ENCODE measurements at regions not wholly inside any gene's neighbourhood (a gene's known extent, or its start where the extent isn't known, plus 50 kb on each side); places are given as distances from the start of the nearest gene placed in this dataset.
A peak's percentile ranks its signal among the peaks of the same experiment; 100 is the strongest.

DNA sequence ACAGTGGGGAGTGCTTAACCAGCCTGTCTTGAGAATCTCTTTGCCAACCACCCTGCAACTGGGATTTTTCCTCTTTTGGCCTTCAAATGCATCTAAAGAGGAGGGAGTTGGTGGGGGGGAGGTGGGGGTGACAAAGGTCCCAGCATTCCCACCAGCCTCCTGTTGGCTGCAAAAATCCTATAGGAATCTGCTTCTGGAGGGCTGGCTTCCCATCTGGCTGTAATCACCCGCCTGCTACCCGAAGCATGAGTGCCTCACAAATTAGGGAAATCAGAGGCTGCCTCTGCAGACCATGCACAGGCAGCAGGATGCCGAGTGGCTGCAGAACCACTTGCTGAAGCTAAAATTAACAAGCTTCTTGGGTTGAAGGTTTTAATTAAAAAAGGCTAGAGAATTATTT, 73.9 kb upstream of the WSCD2 start:
- no peaks in the 10 kb centered on the region for H3K9me3 ChIP-seq
- H3K27me3 ChIP-seq: peaks cover 3% of the 10 kb centered on the region; the same call in 1 of the 2 replicates
- no peak overlapping the region for H3K4me3 ChIP-seq (ENCODE audit: low read depth, low read length)
- DNase-seq: no peak
- H3K4me1 ChIP-seq: no peaks in the 10 kb centered on the region
- H3K36me3 ChIP-seq: no peaks in the 10 kb centered on the region
- TF ChIP-seq, protein P1, sequence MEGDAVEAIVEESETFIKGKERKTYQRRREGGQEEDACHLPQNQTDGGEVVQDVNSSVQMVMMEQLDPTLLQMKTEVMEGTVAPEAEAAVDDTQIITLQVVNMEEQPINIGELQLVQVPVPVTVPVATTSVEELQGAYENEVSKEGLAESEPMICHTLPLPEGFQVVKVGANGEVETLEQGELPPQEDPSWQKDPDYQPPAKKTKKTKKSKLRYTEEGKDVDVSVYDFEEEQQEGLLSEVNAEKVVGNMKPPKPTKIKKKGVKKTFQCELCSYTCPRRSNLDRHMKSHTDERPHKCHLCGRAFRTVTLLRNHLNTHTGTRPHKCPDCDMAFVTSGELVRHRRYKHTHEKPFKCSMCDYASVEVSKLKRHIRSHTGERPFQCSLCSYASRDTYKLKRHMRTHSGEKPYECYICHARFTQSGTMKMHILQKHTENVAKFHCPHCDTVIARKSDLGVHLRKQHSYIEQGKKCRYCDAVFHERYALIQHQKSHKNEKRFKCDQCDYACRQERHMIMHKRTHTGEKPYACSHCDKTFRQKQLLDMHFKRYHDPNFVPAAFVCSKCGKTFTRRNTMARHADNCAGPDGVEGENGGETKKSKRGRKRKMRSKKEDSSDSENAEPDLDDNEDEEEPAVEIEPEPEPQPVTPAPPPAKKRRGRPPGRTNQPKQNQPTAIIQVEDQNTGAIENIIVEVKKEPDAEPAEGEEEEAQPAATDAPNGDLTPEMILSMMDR (IDR thresholded peaks at IDR 0.05; ENCODE audit: low read depth, low read length): no peak

DNA sequence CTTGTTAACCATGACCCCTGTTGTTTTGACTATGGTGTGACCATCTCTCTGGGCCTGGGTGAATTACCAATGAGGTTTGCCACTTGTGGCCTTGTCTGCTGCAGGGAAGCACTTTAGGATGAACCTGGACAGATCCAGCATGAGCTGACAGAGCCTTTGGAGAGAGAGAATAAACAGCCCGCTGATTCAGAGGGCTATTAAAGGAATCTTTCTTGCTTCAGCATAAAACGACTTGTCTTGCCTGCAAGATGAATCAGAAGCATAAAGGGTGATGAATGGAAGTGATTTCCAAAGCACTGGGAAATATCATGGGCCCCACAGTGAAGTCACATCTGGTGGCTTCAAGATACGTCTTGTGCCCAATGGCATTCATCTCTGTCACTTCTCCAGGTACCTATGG, 69.0 kb upstream of the WSCD2 start:
- Histone ChIP-seq H3K36me3 (no peaks in the 10 kb centered on the region), H3K4me3 (ENCODE audit: low read depth, low read length) (no peak overlapping the region), H3K27me3 (no peaks in the 10 kb centered on the region), H3K4me1 (no peaks in the 10 kb centered on the region), H3K9me3 (no peaks in the 10 kb centered on the region)
- TF ChIP-seq, protein P1 (IDR thresholded peaks at IDR 0.05; ENCODE audit: low read depth, low read length): no peak
- DNase-seq: no peak

GRCh38 chr12:108060903-108061302, 68.2 kb upstream of the WSCD2 start:
- no peaks in the 10 kb centered on the region for H3K27me3 ChIP-seq
- TF ChIP-seq, protein P1 (IDR thresholded peaks at IDR 0.05; ENCODE audit: low read depth, low read length): no peak
- no peaks in the 10 kb centered on the region for H3K9me3 ChIP-seq
- no peak overlapping the region for H3K4me3 ChIP-seq (ENCODE audit: low read depth, low read length)
- no peaks in the 10 kb centered on the region for H3K4me1 ChIP-seq
- no peaks in the 10 kb centered on the region for H3K36me3 ChIP-seq
- DNase-seq: no peak

DNA sequence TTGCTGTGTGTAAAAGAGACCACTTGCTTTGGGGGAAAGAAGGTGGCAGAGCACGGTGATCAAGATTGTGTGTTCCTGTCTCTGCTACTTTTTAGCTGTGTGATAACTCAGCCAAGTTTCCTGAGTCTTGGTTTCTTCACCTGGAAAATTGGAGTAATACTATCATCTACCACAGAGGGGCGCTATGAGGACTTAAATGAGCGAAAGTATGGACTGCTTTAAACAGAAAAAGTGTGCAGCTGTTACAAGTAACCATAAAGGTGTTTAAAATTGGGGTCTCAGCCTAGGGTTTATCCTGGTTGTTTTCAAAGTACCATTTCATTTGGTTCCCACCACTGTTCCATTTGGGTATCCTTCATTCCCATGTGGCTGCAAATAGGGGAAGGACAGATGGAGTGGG, 65.9 kb upstream of the WSCD2 start:
- H3K4me3 ChIP-seq (ENCODE audit: low read depth, low read length): no peak overlapping the region
- TF ChIP-seq, protein P1 (IDR thresholded peaks at IDR 0.05; ENCODE audit: low read depth, low read length): peak; percentile 69
- H3K4me1 ChIP-seq: no peaks in the 10 kb centered on the region
- H3K27me3 ChIP-seq: no peaks in the 10 kb centered on the region
- H3K9me3 ChIP-seq: no peaks in the 10 kb centered on the region
- no peak for DNase-seq
- no peaks in the 10 kb centered on the region for H3K36me3 ChIP-seq

GRCh38 chr12:108065069-108065468, 64.0 kb upstream of the WSCD2 start:
- no peak for DNase-seq
- no peak overlapping the region for H3K4me3 ChIP-seq (ENCODE audit: low read depth, low read length)
- H3K9me3 ChIP-seq: no peaks in the 10 kb centered on the region

More at GRCh38 chr12:108065069-108065468, 64.0 kb upstream of the WSCD2 start:
- no peaks in the 10 kb centered on the region for H3K36me3 ChIP-seq
- TF ChIP-seq, protein P1 (IDR thresholded peaks at IDR 0.05; ENCODE audit: low read depth, low read length): no peak
- H3K27me3 ChIP-seq: no peaks in the 10 kb centered on the region
- H3K4me1 ChIP-seq: no peaks in the 10 kb centered on the region

Data from BE2C (cell line).